SJCRH30 (cell line): ENCODE measurements at regions not wholly inside any gene's neighbourhood (a gene's known extent, or its start where the extent isn't known, plus 50 kb on each side); places are given as distances from the start of the nearest gene placed in this dataset.

Source experiments
- DNase-seq, 2 experiments: peaks; one replicate each; pipeline ENCODE4 v3.0.0-alpha.2; 2015 to 2020
- H3K27ac ChIP-seq: fragments of 250-450 bp; sonication (Bioruptor Pico); 2 replicates; pipeline ENCODE4 v1.5.1; 2020; ENCODE audit warnings: mild to moderate bottlenecking, moderate library complexity
- H3K27me3 ChIP-seq: fragments of 250-450 bp; sonication (Bioruptor Pico); 2 replicates; pipeline ENCODE4 v1.5.1; 2020; ENCODE audit warnings: mild to moderate bottlenecking, moderate library complexity
- H3K36me3 ChIP-seq: fragments of 250-450 bp; sonication (Bioruptor Pico); 2 replicates; pipeline ENCODE4 v1.5.1; 2020; ENCODE audit warnings: mild to moderate bottlenecking, moderate library complexity
- H3K4me1 ChIP-seq: fragments of 250-450 bp; sonication (Bioruptor Pico); 2 replicates; pipeline ENCODE4 v1.5.1; 2020; ENCODE audit warnings: mild to moderate bottlenecking, moderate library complexity
- H3K4me3 ChIP-seq: fragments of 250-450 bp; sonication (Bioruptor Pico); 2 replicates; pipeline ENCODE4 v1.5.1; 2020; ENCODE audit warnings: mild to moderate bottlenecking, moderate library complexity
- H3K9me3 ChIP-seq: fragments of 250-450 bp; sonication (Bioruptor Pico); replicated peaks from 2 replicates; pipeline ENCODE4 v1.5.1; 2020; ENCODE audit warnings: mild to moderate bottlenecking, moderate library complexity

- no peak for DNase-seq
- Histone ChIP-seq H3K4me3 (no peak overlapping the region), H3K36me3 (no peaks in the 10 kb centered on the region), H3K4me1 (peaks cover 21% of the 10 kb centered on the region), H3K9me3 (no peaks in the 10 kb centered on the region), H3K27ac (no peak overlapping the region), H3K27me3 (0 out of 2 replicates have a peak, but pooled peaks cover 3% of the 10 kb centered on the region)
Measured at GRCh38 chr5:45057564-45057963, 248.8 kb downstream of the MRPS30 start.

GRCh38 chr5:45060724-45061123 is 252.0 kb downstream of the MRPS30 start:
- H3K4me1 ChIP-seq = peaks cover 21% of the 10 kb centered on the region
- peak; percentile 29 to 60 for DNase-seq

GRCh38 chr5:45062044-45062443 is 253.3 kb downstream of the MRPS30 start:
- H3K27ac ChIP-seq = no peak overlapping the region
- no peaks in the 10 kb centered on the region for H3K36me3 ChIP-seq
- no peaks in the 10 kb centered on the region for H3K27me3 ChIP-seq
- DNase-seq = no peak
- H3K4me3 ChIP-seq = no peak overlapping the region
- H3K4me1 ChIP-seq = peaks cover 21% of the 10 kb centered on the region
- no peaks in the 10 kb centered on the region for H3K9me3 ChIP-seq

More at GRCh38 chr5:45060724-45061123, 252.0 kb downstream of the MRPS30 start:
- Histone ChIP-seq H3K9me3 (no peaks in the 10 kb centered on the region), H3K27me3 (no peaks in the 10 kb centered on the region), H3K36me3 (no peaks in the 10 kb centered on the region), H3K4me3 (no peak overlapping the region), H3K27ac (peak overlapping the region; percentile 15; the same call in 1 of the 2 replicates)

- no peak for DNase-seq
- Histone ChIP-seq H3K27me3 (no peaks in the 10 kb centered on the region), H3K27ac (no peak overlapping the region), H3K4me1 (no peaks in the 10 kb centered on the region; the same call in 1 of the 2 replicates), H3K4me3 (no peak overlapping the region), H3K9me3 (no peaks in the 10 kb centered on the region), H3K36me3 (no peaks in the 10 kb centered on the region)
Measured at GRCh38 chr5:45081082-45081481, 272.3 kb downstream of the MRPS30 start.

GRCh38 chr5:45089870-45090269 is 281.1 kb downstream of the MRPS30 start:
- Histone ChIP-seq H3K9me3 (no peaks in the 10 kb centered on the region), H3K4me3 (no peak overlapping the region), H3K27me3 (no peaks in the 10 kb centered on the region), H3K27ac (no peak overlapping the region), H3K4me1 (no peaks in the 10 kb centered on the region), H3K36me3 (no peaks in the 10 kb centered on the region)
- no peak for DNase-seq

GRCh38 chr5:45093377-45093776 is 284.6 kb downstream of the MRPS30 start:
- H3K36me3 ChIP-seq = no peaks in the 10 kb centered on the region
- H3K9me3 ChIP-seq = no peaks in the 10 kb centered on the region
- no peaks in the 10 kb centered on the region for H3K27me3 ChIP-seq
- H3K4me1 ChIP-seq = no peaks in the 10 kb centered on the region
- H3K4me3 ChIP-seq = no peak overlapping the region
- no peak overlapping the region for H3K27ac ChIP-seq
- peak in 1 of 2 experiments; percentile 22 for DNase-seq

GRCh38 chr5:45094876-45095440 is 286.2 kb downstream of the MRPS30 start:
- Histone ChIP-seq H3K36me3 (no peaks in the 10 kb centered on the region), H3K27ac (no peak overlapping the region), H3K9me3 (no peaks in the 10 kb centered on the region), H3K4me1 (no peaks in the 10 kb centered on the region), H3K27me3 (no peaks in the 10 kb centered on the region), H3K4me3 (no peak overlapping the region)
- no peak for DNase-seq

GRCh38 chr5:45098483-45098882 is 289.7 kb downstream of the MRPS30 start:
- no peak overlapping the region for H3K27ac ChIP-seq
- no peaks in the 10 kb centered on the region for H3K4me1 ChIP-seq
- DNase-seq = no peak
- no peak overlapping the region for H3K4me3 ChIP-seq
- no peaks in the 10 kb centered on the region for H3K36me3 ChIP-seq
- peaks cover 3% of the 10 kb centered on the region; the same call in 1 of the 2 replicates for H3K27me3 ChIP-seq
- no peaks in the 10 kb centered on the region for H3K9me3 ChIP-seq

- no peaks in the 10 kb centered on the region for H3K4me1 ChIP-seq
- H3K9me3 ChIP-seq = no peaks in the 10 kb centered on the region
- H3K27me3 ChIP-seq = peaks cover 3% of the 10 kb centered on the region; the same call in 1 of the 2 replicates
- no peaks in the 10 kb centered on the region for H3K36me3 ChIP-seq
- no peak overlapping the region for H3K27ac ChIP-seq
- H3K4me3 ChIP-seq = no peak overlapping the region
- DNase-seq = no peak
Measured at GRCh38 chr5:45101146-45101545, 292.4 kb downstream of the MRPS30 start.

GRCh38 chr5:45105491-45105994 is 296.8 kb downstream of the MRPS30 start:
- no peak for DNase-seq
- no peaks in the 10 kb centered on the region for H3K4me1 ChIP-seq
- no peak overlapping the region for H3K4me3 ChIP-seq
- peaks cover 3% of the 10 kb centered on the region; the same call in 1 of the 2 replicates for H3K27me3 ChIP-seq
- H3K36me3 ChIP-seq = no peaks in the 10 kb centered on the region
- H3K9me3 ChIP-seq = no peaks in the 10 kb centered on the region
- H3K27ac ChIP-seq = no peak overlapping the region

GRCh38 chr5:45109062-45109461 is 300.3 kb downstream of the MRPS30 start:
- H3K9me3 ChIP-seq = no peaks in the 10 kb centered on the region
- no peaks in the 10 kb centered on the region for H3K36me3 ChIP-seq
- no peak overlapping the region for H3K27ac ChIP-seq
- H3K4me3 ChIP-seq = no peak overlapping the region
- no peak for DNase-seq
- H3K4me1 ChIP-seq = no peaks in the 10 kb centered on the region
- no peaks in the 10 kb centered on the region for H3K27me3 ChIP-seq

GRCh38 chr5:45109636-45110035 is 300.9 kb downstream of the MRPS30 start:
- H3K27ac ChIP-seq = no peak overlapping the region
- H3K4me3 ChIP-seq = no peak overlapping the region
- no peaks in the 10 kb centered on the region for H3K9me3 ChIP-seq
- no peaks in the 10 kb centered on the region for H3K4me1 ChIP-seq
- no peaks in the 10 kb centered on the region for H3K36me3 ChIP-seq
- no peak for DNase-seq
- H3K27me3 ChIP-seq = no peaks in the 10 kb centered on the region

GRCh38 chr5:45110399-45110798 is 301.7 kb downstream of the MRPS30 start:
- Histone ChIP-seq H3K27me3 (no peaks in the 10 kb centered on the region), H3K4me3 (no peak overlapping the region), H3K27ac (no peak overlapping the region), H3K36me3 (no peaks in the 10 kb centered on the region), H3K9me3 (no peaks in the 10 kb centered on the region), H3K4me1 (no peaks in the 10 kb centered on the region)
- no peak for DNase-seq

GRCh38 chr5:45113726-45114125 is 305.0 kb downstream of the MRPS30 start:
- Histone ChIP-seq H3K36me3 (no peaks in the 10 kb centered on the region), H3K27me3 (no peaks in the 10 kb centered on the region), H3K4me3 (no peak overlapping the region), H3K27ac (no peak overlapping the region), H3K4me1 (no peaks in the 10 kb centered on the region), H3K9me3 (no peaks in the 10 kb centered on the region)
- no peak for DNase-seq

GRCh38 chr5:45132972-45133371 is 324.2 kb downstream of the MRPS30 start:
- Histone ChIP-seq H3K27ac (no peak overlapping the region), H3K4me3 (no peak overlapping the region), H3K9me3 (no peaks in the 10 kb centered on the region), H3K36me3 (no peaks in the 10 kb centered on the region), H3K4me1 (no peaks in the 10 kb centered on the region), H3K27me3 (no peaks in the 10 kb centered on the region)
- DNase-seq = no peak

- Histone ChIP-seq H3K27ac (no peak overlapping the region), H3K9me3 (no peaks in the 10 kb centered on the region), H3K27me3 (peaks cover 2% of the 10 kb centered on the region; the same call in 1 of the 2 replicates), H3K4me1 (no peaks in the 10 kb centered on the region), H3K36me3 (no peaks in the 10 kb centered on the region), H3K4me3 (no peak overlapping the region)
- no peak for DNase-seq
Measured at GRCh38 chr5:45162974-45163373, 354.2 kb downstream of the MRPS30 start.
